MM.1S (cell line): ENCODE measurements at regions not wholly inside any gene's neighbourhood (a gene's known extent, or its start where the extent isn't known, plus 50 kb on each side); places are given as distances from the start of the nearest gene placed in this dataset.

Experiments
- DNase-seq: peaks from one replicate; pipeline ENCODE4 v3.0.0-alpha.2; 2015
- H2AFZ ChIP-seq: fragments of 300-600 bp; sonication (generic); 2 replicates; pipeline ENCODE4 v1.6.0; 2016; ENCODE audit warnings: antibody characterized with exemption, low read length
- H3F3A ChIP-seq: fragments of 300-600 bp; sonication (generic); 2 replicates; pipeline ENCODE4 v1.6.1; 2016; ENCODE audit warnings: mild to moderate bottlenecking, antibody characterized with exemption, low read length, moderate library complexity, mixed read lengths; ENCODE audit not compliant: insufficient read depth
- H3K27ac ChIP-seq: fragments of 300-600 bp; sonication (generic); 2 replicates; pipeline ENCODE4 v1.5.1; 2016; ENCODE audit warnings: mild to moderate bottlenecking, low read length
- H3K27me3 ChIP-seq: fragments of 300-600 bp; sonication (generic); replicated peaks from 2 replicates; pipeline ENCODE4 v1.6.0; 2016; ENCODE audit warnings: low read length; ENCODE audit not compliant: insufficient read depth
- H3K36me3 ChIP-seq: fragments of 300-600 bp; sonication (generic); replicated peaks from 2 replicates; pipeline ENCODE4 v1.6.1; 2016; ENCODE audit warnings: mild to moderate bottlenecking, low read length, mixed read lengths; ENCODE audit not compliant: insufficient read depth
- H3K4me1 ChIP-seq: fragments of 300-600 bp; sonication (generic); 2 replicates; pipeline ENCODE4 v1.6.1; 2016; ENCODE audit warnings: low read length, mixed read lengths
- H3K4me2 ChIP-seq: fragments of 300-600 bp; sonication (generic); 2 replicates; pipeline ENCODE4 v1.6.0; 2016; ENCODE audit warnings: low read depth, low read length
- H3K4me3 ChIP-seq: fragments of 300-600 bp; sonication (generic); 2 replicates; pipeline ENCODE4 v1.5.1; 2016; ENCODE audit warnings: low read length, mixed read lengths
- H3K79me2 ChIP-seq: fragments of 300-600 bp; sonication (generic); 2 replicates; pipeline ENCODE4 v1.6.1; 2016; ENCODE audit warnings: mixed run types, low read length, mixed read lengths
- H3K9ac ChIP-seq: fragments of 300-600 bp; sonication (generic); 2 replicates; pipeline ENCODE4 v1.6.1; 2016; ENCODE audit warnings: low read length, mixed read lengths
- H3K9me2 ChIP-seq: fragments of 300-600 bp; sonication (generic); replicated peaks from 2 replicates; pipeline ENCODE4 v1.6.1; 2016; ENCODE audit warnings: mild to moderate bottlenecking, low read length, mixed read lengths; ENCODE audit not compliant: insufficient read depth
- H3K9me3 ChIP-seq: fragments of 300-600 bp; sonication (generic); replicated peaks from 2 replicates; pipeline ENCODE4 v1.6.1; 2016; ENCODE audit warnings: mild to moderate bottlenecking, low read length, mixed read lengths; ENCODE audit not compliant: insufficient read depth
- H4K20me1 ChIP-seq: fragments of 300-600 bp; sonication (generic); 2 replicates; pipeline ENCODE4 v1.6.1; 2016; ENCODE audit warnings: mild to moderate bottlenecking, low read length, moderate library complexity, mixed read lengths; ENCODE audit not compliant: insufficient read depth
- CTCF ChIP-seq: fragments of 300-600 bp; sonication (generic); IDR thresholded peaks from 2 replicates; pipeline ENCODE4 v1.5.1; 2016; ENCODE audit warnings: antibody characterized with exemption, low read length, mixed read lengths
- EZH2 ChIP-seq: fragments of 300-600 bp; sonication (generic); optimal IDR thresholded peaks from 2 replicates; pipeline ENCODE3; 2017; ENCODE audit warnings: low read depth, mild to moderate bottlenecking, antibody characterized with exemption, low read length, mixed read lengths
- EZH2phosphoT487 ChIP-seq: fragments of 300-600 bp; sonication (generic); IDR thresholded peaks from 2 replicates; pipeline ENCODE4 v1.6.1; 2018; ENCODE audit warnings: antibody characterized with exemption, low read length

GRCh38 chr6:4653141-4653540, 123.1 kb upstream of the CDYL start:
- H3K79me2 ChIP-seq: no peaks in the 10 kb centered on the region
- no peaks in the 10 kb centered on the region for H3K4me1 ChIP-seq
- no peak overlapping the region for H3K9ac ChIP-seq
- no peak overlapping the region for H3K27ac ChIP-seq
- TF ChIP-seq CTCF (no peak), EZH2 (no peak), EZH2phosphoT487 (no peak)
- no peaks in the 10 kb centered on the region for H3K27me3 ChIP-seq
- H3K9me2 ChIP-seq: no peaks in the 10 kb centered on the region
- no peak for DNase-seq
- no peaks in the 10 kb centered on the region for H3F3A ChIP-seq
- no peaks in the 10 kb centered on the region for H3K36me3 ChIP-seq
- H4K20me1 ChIP-seq: no peaks in the 10 kb centered on the region
- H3K9me3 ChIP-seq: no peaks in the 10 kb centered on the region
- no peak overlapping the region for H2AFZ ChIP-seq
- no peak overlapping the region for H3K4me2 ChIP-seq
- H3K4me3 ChIP-seq: no peak overlapping the region

- Histone ChIP-seq H3K9me2 (no peaks in the 10 kb centered on the region), H3K36me3 (no peaks in the 10 kb centered on the region), H3K9ac (no peak overlapping the region), H3K27me3 (no peaks in the 10 kb centered on the region), H2AFZ (no peak overlapping the region), H3K9me3 (no peaks in the 10 kb centered on the region), H3K79me2 (no peaks in the 10 kb centered on the region), H4K20me1 (no peaks in the 10 kb centered on the region), H3K4me3 (no peak overlapping the region), H3K27ac (no peak overlapping the region), H3K4me1 (no peaks in the 10 kb centered on the region), H3K4me2 (no peak overlapping the region), H3F3A (no peaks in the 10 kb centered on the region)
- no peak for DNase-seq
- no peak for TF ChIP-seq EZH2
These were observed 124.3 kb upstream of the CDYL start for GRCh38 chr6:4651831-4652467.

DNA sequence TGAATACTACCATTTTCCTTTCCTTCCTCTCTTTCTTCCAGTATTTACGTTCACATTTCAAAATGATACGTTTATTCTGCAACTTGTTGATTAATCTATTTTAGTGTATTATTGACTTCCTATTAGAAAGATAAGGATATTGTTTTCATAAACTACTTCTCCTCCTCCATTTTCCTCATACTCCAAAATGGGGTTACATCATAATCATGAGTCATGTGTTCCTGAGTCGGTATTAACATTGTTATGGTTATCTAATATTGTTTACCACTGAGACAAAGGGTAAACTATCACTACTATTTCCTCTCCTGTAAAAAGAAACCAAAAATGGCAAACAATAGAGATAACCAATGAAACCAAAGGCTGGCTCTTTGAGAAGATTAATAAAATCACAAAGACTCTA, 126.5 kb upstream of the CDYL start:
- Histone ChIP-seq H3K79me2 (no peaks in the 10 kb centered on the region), H2AFZ (no peak overlapping the region), H3K4me2 (no peak overlapping the region), H3K9ac (no peak overlapping the region), H4K20me1 (no peaks in the 10 kb centered on the region), H3K27ac (no peak overlapping the region), H3K4me1 (no peaks in the 10 kb centered on the region), H3K36me3 (no peaks in the 10 kb centered on the region), H3K9me3 (no peaks in the 10 kb centered on the region), H3F3A (no peaks in the 10 kb centered on the region), H3K4me3 (no peak overlapping the region), H3K27me3 (no peaks in the 10 kb centered on the region), H3K9me2 (no peaks in the 10 kb centered on the region)
- no peak for DNase-seq
- TF ChIP-seq EZH2: no peak
- TF ChIP-seq CTCF: no peak
- no peak for TF ChIP-seq EZH2phosphoT487
